ENCODE measurements at regions not wholly inside any gene's neighbourhood (a gene's known extent, or its start where the extent isn't known, plus 50 kb on each side); places are given as distances from the start of the nearest gene placed in this dataset.

DNA sequence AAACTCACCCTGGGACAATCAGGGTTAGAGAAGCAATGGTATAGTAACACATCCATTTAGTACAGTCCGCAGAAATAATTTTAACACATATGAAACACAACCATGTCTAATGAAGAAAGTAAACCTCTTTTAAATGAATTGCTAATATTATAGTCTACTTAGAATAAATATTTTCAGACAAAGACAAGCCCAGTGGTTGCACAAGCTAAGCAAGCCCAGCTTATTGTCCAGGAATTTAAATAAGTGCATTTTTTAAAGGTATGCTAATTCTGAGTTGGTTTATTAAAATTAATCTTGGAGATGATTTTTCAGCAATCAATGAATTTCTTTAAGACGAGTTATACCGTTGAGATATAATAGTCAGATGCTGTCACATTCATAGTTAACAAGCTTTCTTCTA, 118.8 kb upstream of the BLID start:
- no peak for DNase-seq (ENCODE audit: low spot score)

DNA sequence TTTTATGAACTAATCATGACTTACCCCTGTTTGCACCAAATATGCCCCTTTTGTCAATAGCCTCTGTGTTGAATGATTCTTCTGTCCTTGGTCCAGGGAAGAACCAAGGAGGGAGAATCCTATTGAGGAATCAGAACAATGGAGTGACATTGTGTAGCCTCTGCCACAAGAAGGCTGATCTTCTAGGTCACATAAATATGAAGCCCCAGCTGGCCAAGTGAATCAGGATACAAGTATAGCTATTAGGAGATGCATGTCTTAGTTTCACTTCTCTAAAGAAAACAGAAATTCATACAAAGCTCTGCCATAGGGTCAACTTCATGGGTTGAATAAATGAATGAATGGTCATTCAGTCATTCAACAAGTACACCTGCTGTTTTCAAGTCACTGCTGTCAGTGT, 118.2 kb upstream of the BLID start:
- no peak for DNase-seq (ENCODE audit: low spot score)

- DNase-seq (ENCODE audit: low spot score), result no peak
Observed at GRCh38 chr11:122232985-122233384, 117.0 kb upstream of the BLID start.

- DNase-seq (ENCODE audit: low spot score), result no peak
Observed at GRCh38 chr11:122230385-122230755, 114.4 kb upstream of the BLID start.

- no peak for DNase-seq (ENCODE audit: low spot score)
Observed at GRCh38 chr11:122229481-122230384, 113.7 kb upstream of the BLID start.

GRCh38 chr11:122229078-122229477, 113.1 kb upstream of the BLID start:
- DNase-seq (ENCODE audit: low spot score), result no peak

DNA sequence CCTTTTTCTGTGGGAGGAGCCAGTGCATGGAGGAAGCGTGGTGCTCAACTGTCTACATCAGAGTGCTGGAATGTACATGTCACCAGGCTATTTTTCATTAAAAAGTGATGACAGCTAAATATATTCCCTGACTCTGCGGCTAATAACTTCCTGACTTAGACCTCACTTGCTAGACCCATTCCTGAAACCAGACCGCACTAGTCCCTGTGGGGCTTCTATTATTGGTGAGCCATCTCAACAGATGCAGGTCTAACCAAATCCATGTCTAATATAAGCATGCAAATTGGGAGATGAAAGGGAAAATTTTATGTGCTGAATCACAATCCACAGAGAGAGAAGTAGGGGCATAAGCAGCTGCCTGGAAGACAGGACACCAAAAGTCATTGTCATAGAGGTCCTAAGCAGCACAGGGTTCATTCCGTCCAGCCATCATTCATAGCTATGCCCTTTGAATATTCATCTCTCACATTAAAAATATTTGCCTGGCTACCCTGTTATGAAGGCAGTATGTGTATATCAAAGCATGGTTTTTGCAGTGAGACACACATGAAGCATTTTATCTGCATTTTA, 110.9 kb upstream of the BLID start:
- no peak for DNase-seq (ENCODE audit: low spot score)

DNA sequence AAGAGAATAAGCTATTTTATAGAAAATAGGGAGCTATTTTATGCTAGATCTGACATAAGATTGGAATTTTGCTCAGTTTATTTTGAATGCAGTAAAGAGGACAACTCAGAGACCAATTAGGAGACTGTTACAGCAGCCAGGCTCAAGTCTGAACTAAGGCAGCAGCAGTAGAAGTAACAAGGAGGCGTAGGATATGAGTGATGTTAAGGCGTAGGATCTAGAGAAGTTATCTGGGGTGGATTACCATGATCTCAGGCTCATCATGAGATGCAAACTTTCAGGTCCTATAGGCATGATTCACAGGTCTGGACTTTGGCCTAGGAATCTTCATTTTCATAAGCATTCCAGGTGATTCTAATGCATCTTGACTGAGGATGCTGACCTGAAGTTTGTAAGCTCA, 108.9 kb upstream of the BLID start:
- DNase-seq (ENCODE audit: low spot score), result no peak

DNA sequence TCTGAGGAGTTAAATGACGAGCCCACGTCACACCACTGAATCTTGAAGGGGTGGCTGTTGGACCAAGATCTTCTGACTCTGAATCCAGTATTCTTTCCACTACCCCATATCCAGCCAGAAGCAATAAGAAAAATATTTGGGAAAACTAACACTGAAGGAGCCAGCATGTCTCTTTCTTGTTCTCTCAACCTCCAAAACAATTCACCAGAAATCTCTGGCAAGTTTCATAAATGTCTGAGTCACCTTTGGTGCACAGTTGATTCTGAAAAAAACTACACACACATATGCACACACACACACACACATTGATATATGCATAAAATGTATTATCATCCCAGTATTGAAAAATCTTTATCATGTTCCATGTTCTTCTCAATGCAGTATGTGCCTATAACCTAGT, 104.3 kb upstream of the BLID start:
- DNase-seq (ENCODE audit: low spot score), result no peak

DNA sequence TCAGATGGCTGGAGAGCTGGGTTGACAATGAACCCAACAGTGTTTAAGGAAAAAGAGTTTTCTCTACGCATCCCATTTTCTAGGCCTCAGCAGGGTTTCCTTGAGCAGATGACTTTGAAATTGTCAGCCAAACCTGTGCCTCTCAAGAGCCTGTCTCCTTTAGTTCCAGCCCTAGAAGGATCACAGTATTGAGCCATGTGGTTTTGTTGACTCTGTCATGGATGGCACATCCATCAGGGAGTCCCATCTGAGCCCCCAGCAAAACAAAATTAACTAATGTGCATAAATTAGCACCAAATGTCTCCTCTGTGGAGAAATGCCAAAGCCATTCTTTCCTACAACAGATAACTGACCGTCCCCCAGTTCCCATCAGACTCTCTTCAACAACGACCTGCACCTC, 103.8 kb upstream of the BLID start:
- DNase-seq (ENCODE audit: low spot score), result no peak

GRCh38 chr11:122215244-122215992, 99.4 kb upstream of the BLID start:
- DNase-seq (ENCODE audit: low spot score), result peak; percentile 56

DNA sequence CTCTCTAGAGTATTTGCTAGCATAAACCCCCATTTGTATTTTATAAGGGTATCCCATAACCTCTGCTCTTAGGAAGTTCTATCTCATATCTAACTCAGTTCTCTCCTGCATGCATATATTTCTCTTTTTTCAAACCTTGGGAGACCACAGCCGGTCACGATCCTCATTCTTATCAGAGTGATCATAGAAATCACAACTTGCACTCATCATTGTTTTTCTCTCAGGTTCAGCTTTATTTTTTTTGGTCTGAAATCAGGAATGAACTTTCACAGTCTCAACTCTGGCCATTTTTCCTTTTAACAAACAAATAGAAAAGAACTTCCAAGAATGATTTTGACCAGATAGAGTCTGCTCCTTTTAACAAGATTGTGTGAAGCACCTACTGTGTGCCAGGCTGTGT, 98.6 kb upstream of the BLID start:
- no peak for DNase-seq (ENCODE audit: low spot score)

GRCh38 chr11:122214080-122214479, 98.1 kb upstream of the BLID start:
- no peak for DNase-seq (ENCODE audit: low spot score)

GRCh38 chr11:122213171-122213570, 97.2 kb upstream of the BLID start:
- DNase-seq (ENCODE audit: low spot score), result no peak

GRCh38 chr11:122210367-122210997, 94.5 kb upstream of the BLID start:
- DNase-seq (ENCODE audit: low spot score), result no peak

GRCh38 chr11:122209619-122210366, 93.8 kb upstream of the BLID start:
- no peak for DNase-seq (ENCODE audit: low spot score)

DNA sequence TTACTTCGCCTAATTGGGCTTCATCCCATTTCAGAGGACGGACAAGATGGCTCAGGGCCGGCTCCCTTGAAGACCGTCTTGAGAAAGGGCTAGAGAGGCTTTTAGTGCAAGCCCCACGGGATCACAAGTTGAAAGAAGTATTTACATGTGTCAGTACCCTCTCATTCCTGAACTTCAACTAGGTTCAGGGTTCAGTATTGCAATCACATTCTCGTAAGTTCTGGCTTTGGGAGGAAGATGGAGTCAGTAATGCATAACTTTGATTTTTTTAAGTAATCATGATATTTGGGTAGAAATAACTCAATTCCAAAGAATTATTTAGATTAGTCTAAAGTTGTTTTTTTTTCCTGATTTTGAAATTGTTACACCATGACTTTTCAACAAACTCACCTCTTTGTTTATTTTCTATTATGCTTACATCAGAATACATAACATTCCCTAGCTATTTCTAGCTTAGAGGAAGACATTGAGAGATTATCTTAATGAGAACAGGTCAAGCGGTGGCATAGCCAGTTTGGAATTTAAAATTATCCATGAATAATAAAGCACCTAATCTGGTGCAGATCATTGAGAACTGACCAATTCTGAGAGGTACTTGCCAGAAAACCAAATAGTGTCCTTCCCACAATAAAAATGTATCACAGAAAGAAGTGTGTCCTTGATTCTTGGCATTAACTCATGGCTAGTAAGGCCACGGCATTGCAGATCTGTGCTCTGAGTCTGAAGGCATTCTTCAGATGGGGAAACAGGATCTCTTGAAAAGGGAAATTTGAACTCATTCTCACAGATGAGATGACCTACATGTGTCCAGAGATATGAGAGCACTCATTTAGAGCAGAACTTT, 92.1 kb upstream of the BLID start:
- no peak for DNase-seq (ENCODE audit: low spot score)

- no peak for DNase-seq (ENCODE audit: low spot score)
Observed at GRCh38 chr11:122207505-122207904, 91.5 kb upstream of the BLID start.

DNA sequence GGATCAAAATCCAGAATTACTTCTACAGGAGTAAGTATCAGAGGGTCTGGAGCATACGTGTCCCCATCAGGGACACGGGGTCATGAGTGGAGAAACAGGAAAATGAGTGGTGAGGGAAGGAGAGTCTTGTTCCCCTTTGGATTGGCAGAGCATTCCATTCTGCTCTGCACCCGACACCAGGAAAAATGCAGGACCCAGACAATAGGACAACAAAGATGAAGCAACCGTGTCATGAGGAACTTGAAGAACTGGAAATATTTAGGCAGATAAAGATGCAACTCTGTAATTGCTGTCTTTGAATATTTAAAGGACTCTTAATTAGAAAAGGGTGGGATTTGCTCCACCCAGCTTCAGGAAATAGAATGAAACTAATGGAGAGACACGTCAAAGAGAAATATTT, 89.0 kb upstream of the BLID start:
- no peak for DNase-seq (ENCODE audit: low spot score)

GRCh38 chr11:122204206-122204605, 88.2 kb upstream of the BLID start:
- no peak for DNase-seq (ENCODE audit: low spot score)

- peak; percentile 49 for DNase-seq (ENCODE audit: low spot score)
Observed at GRCh38 chr11:122202951-122203456, 87.0 kb upstream of the BLID start.
